WI38 (cell line): ENCODE measurements at regions not wholly inside any gene's neighbourhood (a gene's known extent, or its start where the extent isn't known, plus 50 kb on each side); places are given as distances from the start of the nearest gene placed in this dataset.

Experiments used
- H3K4me3 ChIP-seq: 2 replicates; pipeline ENCODE4 v1.5.1; 2011; ENCODE audit warnings: low read depth, mild to moderate bottlenecking, control low read depth, low read length
- CTCF ChIP-seq: IDR thresholded peaks from 2 replicates; pipeline ENCODE4 v1.5.1; 2012; ENCODE audit warnings: low read depth, mild to moderate bottlenecking, control low read depth, low read length

DNA sequence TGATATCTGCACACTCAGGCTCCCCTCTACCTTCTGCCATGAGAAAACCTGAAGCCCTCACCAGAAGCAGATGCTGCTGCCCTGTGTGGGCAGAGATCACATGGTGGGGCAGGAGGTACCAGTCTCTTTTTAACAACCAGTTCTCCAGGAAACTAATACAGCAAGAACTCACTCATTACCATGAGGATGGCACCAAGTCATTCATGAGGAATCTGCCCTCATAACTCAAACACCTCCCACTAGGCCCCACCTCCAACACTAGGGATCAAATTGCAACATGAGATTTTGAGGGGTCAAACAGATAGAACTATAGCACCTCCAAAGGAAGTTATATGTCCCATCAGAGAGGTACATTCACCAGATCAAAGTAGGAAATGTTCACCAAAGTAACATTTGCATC, 136.3 kb upstream of the SHB start:
- H3K4me3 ChIP-seq, result no peak overlapping the region
- no peak for TF ChIP-seq CTCF

- TF ChIP-seq CTCF, result no peak
These were observed 133.4 kb upstream of the SHB start for GRCh38 chr9:38202336-38202938.

DNA sequence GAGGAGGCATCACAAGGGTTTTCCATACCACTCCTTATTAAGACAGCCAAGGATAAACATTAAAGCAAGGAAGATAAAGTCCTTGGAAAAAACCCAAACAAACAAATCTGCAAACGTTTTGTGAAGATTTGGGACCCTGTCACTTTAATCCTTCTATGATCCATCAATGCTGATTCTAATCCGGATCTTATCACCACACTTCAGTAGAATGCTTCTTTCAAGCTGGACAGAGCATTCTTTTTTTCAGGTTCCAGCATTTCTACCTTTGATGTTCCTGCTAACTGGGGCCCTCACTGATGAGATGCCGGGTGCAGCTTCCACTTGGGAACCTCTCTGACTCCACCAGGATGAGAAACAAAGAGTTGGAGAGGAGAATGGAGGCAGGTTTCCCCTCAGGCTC, 132.8 kb upstream of the SHB start:
- H3K4me3 ChIP-seq, result no peak overlapping the region
- no peak for TF ChIP-seq CTCF

More at GRCh38 chr9:38202336-38202938, 133.4 kb upstream of the SHB start:
- H3K4me3 ChIP-seq, result no peak overlapping the region

- TF ChIP-seq CTCF, result no peak
- no peak overlapping the region for H3K4me3 ChIP-seq
These were observed 131.4 kb upstream of the SHB start for GRCh38 chr9:38200431-38200830.

DNA sequence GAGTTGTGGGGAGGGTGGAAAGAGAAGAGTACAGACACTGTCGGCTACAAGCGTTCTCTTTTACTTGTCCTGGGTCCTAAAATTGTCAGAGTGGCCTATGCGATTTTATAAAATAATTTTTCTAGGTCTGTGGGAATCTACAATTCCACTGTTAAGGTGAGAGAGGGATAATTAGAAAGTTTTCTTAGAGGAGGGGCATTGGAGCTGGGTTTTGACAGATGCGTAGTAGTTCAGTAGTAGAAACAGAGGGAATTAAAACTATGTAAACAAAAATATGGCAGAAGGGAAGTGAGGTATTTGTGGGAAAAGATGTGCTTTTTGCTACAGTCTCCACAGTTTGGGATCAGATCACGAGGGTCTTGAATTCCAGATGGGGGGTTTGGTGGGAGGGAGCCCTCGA, 129.1 kb upstream of the SHB start:
- TF ChIP-seq CTCF, result no peak
- no peak overlapping the region for H3K4me3 ChIP-seq

- TF ChIP-seq CTCF, result no peak
- H3K4me3 ChIP-seq, result no peak overlapping the region
These were observed 127.7 kb upstream of the SHB start for GRCh38 chr9:38196714-38197113.

DNA sequence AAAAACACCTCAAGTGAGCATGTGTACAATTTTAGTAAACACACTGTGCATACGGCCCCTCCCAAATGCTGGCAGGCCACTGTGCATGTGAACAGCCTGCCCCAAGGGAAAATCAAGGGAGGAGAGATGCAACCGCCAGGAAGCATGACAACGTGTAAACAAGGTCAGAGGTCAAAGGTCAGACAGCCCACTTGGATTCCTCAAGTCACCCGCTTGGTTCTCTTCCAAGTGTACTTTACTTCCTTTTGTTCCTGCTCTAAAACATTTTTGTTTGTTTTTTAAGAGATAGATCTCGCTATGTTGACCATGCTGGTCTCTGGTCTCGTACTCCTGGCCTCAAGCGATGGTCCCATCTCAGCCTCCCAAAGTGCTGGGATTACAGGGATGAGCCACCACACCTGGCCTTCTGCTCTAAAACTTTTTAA, 126.7 kb upstream of the SHB start:
- no peak overlapping the region for H3K4me3 ChIP-seq
- no peak for TF ChIP-seq CTCF
